ENCODE measurements at regions not wholly inside any gene's neighbourhood (a gene's known extent, or its start where the extent isn't known, plus 50 kb on each side); places are given as distances from the start of the nearest gene placed in this dataset.

- TF ChIP-seq, protein P1, sequence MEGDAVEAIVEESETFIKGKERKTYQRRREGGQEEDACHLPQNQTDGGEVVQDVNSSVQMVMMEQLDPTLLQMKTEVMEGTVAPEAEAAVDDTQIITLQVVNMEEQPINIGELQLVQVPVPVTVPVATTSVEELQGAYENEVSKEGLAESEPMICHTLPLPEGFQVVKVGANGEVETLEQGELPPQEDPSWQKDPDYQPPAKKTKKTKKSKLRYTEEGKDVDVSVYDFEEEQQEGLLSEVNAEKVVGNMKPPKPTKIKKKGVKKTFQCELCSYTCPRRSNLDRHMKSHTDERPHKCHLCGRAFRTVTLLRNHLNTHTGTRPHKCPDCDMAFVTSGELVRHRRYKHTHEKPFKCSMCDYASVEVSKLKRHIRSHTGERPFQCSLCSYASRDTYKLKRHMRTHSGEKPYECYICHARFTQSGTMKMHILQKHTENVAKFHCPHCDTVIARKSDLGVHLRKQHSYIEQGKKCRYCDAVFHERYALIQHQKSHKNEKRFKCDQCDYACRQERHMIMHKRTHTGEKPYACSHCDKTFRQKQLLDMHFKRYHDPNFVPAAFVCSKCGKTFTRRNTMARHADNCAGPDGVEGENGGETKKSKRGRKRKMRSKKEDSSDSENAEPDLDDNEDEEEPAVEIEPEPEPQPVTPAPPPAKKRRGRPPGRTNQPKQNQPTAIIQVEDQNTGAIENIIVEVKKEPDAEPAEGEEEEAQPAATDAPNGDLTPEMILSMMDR (IDR thresholded peaks at IDR 0.05) = no peak
- no peak for TF ChIP-seq POLR2A (IDR thresholded peaks at IDR 0.05)
- no peak for TF ChIP-seq EP300 (IDR thresholded peaks at IDR 0.05)
These were observed 275.1 kb downstream of the BRINP1 start for GRCh38 chr9:119094086-119094485.

Measured in upper lobe of left lung (tissue), 4 donors.